GM15510 (cell line): ENCODE measurements at regions not wholly inside any gene's neighbourhood (a gene's known extent, or its start where the extent isn't known, plus 50 kb on each side); places are given as distances from the start of the nearest gene placed in this dataset.

ENCODE experiments used
- POLR2A ChIP-seq: IDR thresholded peaks from 3 replicates; pipeline ENCODE4 v1.6.1; 2011; ENCODE audit warnings: borderline replicate concordance; ENCODE audit not compliant: insufficient read length; ENCODE audit errors: extremely low read depth

DNA sequence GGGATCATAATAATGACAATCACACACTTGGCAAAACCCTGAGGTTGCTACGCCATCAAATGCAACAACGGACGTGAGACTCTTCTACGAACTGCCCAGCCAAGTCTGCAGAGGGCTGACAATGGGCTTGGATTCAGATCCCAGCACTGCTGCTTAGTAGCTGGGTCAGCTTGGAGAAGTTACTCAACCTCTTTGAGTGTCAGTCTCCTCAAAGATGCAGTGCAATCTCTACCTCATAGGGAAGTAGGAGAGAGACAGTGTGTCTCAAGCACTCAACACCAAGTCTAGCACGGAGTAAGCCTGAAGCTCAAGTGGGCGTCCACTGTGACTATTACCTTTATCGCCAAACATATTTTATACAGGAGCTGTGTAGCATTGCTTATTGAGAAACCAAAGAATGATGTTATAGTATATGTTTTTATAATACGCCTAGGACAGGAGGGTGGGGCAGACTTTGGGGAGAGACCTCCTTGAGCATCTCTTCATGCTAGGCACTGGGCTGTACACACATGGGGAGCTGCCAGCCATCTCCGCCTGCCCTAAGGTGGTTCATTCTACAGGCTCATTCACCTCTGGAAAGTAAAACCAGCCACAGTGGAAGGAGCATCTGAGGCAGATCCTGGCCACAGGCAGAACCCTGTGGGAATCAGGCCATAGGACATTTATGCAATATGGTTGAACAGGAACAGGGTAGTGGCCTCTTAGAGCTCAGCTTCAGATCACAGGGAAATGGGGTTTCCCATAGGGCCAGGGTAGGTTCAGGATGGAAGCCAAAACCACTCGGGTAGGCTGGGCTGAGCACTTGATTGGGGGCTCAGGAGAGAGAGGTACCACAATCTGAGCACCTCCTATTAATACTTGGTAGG is 160.2 kb downstream of the MRPL14 start:
- TF ChIP-seq POLR2A, result no peak

DNA sequence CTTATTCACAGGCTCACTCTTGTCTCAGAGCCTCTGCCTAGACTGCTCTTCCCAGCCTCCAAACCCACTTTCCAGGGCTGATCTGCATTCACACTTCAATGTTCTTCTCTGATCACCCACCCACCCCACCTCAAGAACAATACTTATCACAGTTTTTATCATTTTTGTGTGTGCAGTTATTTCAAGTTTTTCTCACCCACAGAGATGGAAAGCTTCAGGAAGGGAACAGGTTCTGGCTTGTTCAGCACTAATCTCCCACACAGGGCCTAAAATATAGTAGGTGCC is 160.9 kb downstream of the MRPL14 start:
- no peak for TF ChIP-seq POLR2A

DNA sequence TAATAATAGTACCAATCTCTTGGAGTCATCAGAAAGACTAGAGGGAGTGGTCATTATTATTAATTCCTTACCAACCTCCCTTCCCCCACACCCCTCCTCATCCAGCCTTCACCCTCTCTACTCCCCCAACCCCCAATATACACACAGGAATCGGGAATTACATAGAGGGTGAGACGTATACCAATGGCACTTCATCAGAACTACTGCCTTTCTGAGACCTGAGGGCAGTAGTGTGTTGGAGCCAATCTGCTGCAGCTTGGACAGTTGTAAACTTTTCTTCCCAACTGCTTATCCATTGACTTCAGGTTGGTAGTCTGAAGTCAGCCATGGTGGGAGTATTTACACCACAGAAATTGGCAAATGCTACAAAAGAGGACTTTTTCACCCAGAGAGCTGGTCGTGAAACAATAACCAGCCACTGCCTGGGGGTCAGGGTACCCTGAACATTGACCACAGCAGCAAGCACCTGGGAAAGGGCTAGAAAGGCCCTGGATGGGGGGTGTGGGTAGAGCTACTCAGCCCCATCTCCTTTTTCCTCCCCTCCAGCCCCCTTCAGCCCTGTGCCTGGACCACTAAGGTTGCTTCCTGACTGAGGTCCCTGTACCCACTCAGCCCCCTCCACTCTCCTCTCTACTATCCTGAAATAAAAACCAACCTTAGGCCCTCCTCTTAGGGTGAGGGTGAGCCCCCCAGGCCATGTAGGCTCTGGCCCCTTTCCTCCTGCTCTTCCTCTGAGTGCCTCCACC is 161.5 kb downstream of the MRPL14 start:
- TF ChIP-seq POLR2A, result no peak

DNA sequence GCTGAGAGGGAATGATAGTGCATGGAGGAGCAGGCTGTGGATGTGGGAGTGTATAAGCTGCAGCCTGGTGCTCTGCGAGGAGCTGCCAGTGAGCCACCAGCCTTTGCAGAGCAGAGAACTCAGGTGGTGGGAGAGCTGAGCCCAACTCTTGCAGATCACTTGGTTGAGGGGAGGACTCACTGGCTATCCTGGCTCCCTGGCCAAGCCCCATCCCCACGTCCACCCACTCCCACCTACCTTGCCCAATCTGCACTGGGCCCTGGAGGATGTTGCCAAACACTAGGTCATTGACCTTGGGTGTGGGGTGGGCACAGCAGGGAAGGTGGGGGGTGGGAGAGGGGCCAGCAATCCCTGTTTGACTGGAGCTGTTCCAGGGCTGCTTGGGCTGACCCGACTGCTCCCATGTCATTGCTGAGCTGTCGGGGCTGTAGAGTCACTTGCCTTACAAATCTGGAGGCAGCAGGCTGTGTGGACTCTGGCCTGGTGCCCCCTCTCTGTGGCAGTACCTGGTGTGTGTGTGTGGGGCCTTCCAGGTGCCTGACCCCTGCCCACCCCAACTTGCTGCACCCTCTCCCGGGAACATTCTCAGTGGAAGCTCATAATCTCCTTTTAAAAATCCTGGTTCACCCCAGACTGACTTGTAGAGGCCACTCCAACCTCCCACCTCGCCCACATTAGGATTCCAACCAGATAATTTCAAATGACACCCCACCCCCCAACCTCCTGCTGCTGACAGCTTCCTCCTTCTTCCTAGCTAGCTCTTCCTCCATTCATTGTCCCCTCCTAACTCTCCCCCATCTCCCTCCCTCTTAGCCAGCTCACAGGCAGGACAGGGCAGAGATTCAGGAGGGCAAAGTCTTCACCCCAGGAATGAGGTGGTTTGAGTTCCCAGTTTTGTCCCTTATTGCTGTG is 162.3 kb downstream of the MRPL14 start:
- no peak for TF ChIP-seq POLR2A

DNA sequence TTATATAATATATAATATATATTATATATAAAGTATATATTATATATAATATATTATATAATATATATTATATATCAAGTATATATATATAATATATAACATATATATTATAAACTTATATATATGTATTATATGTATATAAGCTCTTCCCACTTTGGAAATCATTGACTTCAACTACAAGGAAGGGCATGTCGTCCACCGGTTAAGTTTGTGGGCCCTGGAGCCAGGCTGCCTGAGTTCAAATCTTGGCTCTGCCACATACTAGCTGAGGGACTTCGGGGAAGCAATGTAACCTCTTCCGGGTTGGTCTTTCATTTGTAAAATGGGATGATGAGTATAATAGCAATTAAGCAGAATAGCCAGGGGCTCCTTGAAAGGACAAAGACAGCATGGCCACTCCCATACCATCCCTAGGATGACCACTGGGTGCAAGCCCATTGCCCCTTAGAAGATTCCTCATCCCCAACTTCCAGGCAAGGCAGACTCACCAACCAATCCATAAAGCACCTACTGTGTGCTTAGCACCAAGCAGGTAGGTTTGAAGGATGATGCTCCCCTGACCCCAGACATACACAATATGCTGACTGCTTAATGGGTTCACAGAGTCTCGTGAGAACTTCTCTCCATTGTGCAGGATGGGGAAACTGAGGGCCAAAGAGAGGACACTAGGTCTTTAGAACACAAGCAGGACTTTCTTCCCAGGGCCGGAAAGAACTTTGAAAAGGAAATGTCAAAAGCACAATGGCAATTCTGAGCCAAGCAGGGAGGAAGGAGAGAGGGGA is 163.2 kb downstream of the MRPL14 start:
- TF ChIP-seq POLR2A, result no peak

DNA sequence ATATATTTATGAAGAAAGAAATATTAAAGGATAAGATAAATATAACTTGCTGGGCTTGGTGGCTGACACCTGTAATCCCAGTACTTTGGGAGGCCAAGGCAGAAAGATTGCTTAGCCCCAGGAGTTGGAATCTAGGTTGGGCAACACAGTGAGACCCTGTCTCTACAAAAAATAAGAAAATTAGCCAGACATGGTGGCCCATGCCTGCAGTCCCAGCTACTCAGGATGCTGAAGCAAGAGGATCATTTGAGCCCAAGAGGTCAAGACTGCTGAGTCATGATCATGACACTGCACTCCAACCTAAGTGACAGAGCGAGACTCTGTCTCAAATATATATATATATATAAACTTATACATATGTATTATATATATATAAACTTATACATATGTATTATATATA is 164.0 kb downstream of the MRPL14 start:
- TF ChIP-seq POLR2A, result no peak

DNA sequence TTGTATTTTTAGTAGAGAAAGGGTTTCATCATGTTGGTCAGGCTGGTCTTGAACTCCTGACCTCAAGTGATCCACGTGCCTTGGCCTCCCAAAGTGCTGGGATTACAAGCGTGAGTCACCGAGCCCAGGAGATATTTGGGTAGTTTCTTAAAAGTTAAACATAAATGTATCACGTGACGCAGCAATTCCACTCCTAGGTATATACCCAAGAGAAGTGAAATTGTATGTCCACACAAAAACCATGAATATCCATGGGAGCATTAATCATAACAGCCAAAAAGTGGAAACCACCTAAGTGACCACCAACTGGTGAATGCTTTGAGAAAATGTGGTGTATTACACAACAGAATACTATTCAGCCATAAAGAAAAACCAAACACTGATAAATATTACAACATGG is 164.8 kb downstream of the MRPL14 start:
- no peak for TF ChIP-seq POLR2A

DNA sequence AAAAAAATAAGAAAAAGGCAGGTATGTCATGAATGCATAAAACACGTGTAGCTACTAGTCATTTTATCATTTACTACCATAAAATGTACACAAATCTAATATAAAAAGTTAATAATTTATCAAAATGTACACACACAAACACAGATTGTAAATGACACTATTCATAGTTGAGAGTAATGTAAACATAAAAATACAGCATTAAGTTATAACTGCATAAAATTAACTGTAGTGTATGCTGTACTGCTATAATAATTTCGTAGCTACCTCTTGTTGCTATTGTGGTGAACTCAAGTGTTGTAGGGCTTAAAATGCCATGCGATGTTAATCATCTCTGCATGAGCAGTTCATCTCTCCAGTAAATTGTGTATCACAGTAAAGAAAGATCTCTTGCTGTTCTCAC is 170.0 kb downstream of the MRPL14 start:
- no peak for TF ChIP-seq POLR2A

DNA sequence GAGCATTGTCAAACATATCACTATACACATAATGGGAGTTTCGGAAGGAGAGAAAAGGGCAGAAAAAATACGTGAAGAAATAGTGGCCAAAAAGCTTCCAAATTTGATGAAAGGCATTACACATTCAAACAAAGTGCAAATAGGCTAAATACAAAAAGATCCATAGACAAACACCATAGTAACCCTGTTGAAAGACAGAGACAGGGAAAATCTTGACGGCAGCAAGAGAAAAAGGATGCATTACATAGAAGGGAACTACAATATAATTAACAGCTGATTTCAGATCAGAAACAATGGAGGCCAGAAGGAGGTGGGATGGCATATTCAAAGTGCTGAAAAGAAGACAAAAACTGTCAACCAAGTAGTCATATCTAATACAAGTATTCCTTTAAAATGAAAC is 170.8 kb downstream of the MRPL14 start:
- TF ChIP-seq POLR2A, result no peak

DNA sequence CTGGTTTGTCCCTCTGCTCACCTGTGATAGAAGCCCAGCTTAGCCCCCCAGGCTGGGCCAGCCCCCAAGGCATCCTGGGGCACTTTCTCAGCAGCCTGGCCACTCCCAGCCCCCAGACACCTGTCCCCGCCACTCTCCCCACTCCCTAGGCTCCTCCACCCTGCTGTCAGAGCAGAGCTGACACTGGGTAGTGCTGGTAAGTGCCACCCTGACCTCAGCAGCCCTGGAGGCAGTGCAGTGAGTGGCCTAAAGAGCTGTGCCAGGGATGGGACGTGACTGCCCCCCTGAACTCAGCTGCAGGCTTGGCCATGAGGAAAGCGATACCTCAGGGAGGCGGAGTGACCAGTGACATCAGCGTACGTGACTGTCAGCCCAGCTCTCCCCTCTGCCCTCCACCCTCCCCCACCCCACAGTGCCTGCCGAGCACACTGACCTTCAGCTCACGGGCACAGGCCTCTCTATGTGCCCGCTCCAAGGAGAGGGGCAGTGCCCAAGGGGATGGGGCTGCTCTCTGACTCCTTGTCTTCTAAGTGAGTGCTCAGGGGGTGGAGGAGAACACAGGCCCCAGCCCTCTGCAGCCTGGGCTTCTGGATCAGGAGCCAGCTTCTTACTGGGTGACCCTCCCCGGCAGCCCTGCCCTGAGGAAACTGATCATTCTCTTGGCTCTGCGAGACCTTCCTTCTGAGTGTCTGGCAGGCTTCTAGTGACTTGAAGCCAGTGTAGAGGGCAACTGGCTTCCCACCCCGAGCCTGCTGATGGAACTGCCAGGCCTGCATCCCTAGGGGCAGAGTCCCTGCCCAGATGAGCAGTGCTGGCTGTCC is 172.7 kb downstream of the MRPL14 start:
- no peak for TF ChIP-seq POLR2A

DNA sequence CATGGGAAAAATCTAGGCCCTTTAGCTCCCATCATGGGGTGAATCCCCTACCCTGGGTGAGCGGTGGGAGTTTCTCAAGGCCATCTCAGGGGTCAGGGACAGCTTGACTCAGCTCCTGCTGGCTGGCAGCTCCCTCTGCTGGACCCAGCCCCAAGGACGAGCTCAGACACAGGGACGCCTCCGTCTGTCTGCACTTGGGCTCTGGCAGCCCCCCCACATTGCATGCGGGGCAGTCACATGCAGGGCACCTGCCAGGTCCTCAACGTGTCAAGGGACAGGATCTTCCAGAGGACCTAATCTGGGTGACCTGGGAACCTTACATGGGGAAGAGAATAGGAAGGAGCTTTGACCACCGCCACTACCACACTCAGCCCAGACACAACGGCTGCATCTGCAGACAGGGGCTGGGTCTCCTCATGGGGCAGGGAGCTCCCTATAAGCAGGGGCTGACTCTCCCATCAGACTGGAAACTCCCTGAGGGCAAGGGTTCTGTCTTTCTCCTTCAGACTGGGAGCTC is 173.4 kb downstream of the MRPL14 start:
- TF ChIP-seq POLR2A, result no peak

DNA sequence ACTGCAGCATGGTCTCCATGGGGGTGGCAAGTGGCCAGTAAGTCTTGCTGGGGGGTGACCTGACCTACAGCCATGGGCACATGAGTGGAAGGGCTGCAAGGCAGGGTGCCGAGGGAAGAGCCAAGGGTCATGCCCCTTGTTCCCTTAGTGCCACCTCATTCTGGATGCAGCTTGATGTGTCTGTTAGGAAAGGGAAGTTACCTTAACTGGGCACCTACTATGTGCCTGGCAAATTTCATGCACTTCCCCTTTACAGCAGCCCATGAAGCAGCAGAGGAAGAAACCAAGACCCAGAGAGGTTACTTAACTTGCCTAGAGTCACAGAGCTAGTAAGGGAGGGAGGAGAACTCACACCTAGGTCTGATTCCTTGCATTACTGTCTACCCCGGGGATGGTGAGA is 174.0 kb downstream of the MRPL14 start:
- TF ChIP-seq POLR2A, result no peak

DNA sequence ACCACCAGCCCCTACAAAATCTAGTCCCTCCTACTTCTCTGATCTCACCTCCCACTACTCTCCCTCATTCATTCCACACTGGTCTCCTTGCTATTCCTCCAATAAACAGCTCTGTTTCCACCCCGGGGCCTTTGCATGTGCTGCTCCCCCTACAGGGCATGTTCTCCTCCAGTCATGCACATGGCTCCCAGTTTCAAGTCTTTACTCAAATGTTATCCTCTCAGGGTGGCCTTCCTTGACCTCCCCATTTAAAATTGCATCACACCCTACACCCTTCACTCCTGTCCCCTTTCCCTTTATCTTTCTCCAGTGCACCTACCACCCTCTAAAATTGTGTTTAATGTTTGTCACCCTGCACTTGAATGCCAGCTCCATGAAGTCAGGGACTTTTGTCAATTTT is 174.5 kb downstream of the MRPL14 start:
- TF ChIP-seq POLR2A, result no peak
